Activated CD4-positive, alpha-beta memory T cell treated with anti-CD3 and anti-CD28 coated beads, Interleukin-2, amount 10 ng/mL, durations not matched to agents 7 days and 5 days (primary cell): ENCODE measurements at regions not wholly inside any gene's neighbourhood (a gene's known extent, or its start where the extent isn't known, plus 50 kb on each side); places are given as distances from the start of the nearest gene placed in this dataset.
"Not testable (repeated sequence)": the region's sequence is repeated elsewhere in the genome, so short reads cannot be mapped to it uniquely, and the experiment has no call there.

ENCODE experiments used
- CTCF ChIA-PET: fragments of 350-600 bp; sonication (Branson Sonifier 250); formaldehyde crosslinking; loops from one replicate; lab custom pipeline; 2021; ENCODE audit warnings: antibody characterized with exemption, inconsistent platforms; lab: Charles Lee
- POLR2A ChIA-PET: fragments of 350-600 bp; sonication (Branson Sonifier 250); formaldehyde crosslinking; loops from one replicate; lab custom pipeline; 2021; ENCODE audit warnings: antibody characterized with exemption; lab: Charles Lee
- DNase-seq: peaks from one replicate; pipeline ENCODE4 v3.0.0-alpha.2; 2020
- H3K27ac Mint-ChIP-seq: one replicate; pipeline ENCODE4 v1.8.0; 2021; ENCODE audit warnings: mild to moderate bottlenecking, mixed read lengths
- H3K27me3 Mint-ChIP-seq: one replicate; pipeline ENCODE4 v1.8.0; 2021; ENCODE audit warnings: mixed read lengths
- H3K36me3 Mint-ChIP-seq: one replicate; pipeline ENCODE4 v1.8.0; 2021; ENCODE audit warnings: low read depth, mixed read lengths
- H3K4me1 Mint-ChIP-seq: one replicate; pipeline ENCODE4 v1.8.0; 2021; ENCODE audit warnings: mixed read lengths
- H3K4me3 Mint-ChIP-seq: one replicate; pipeline ENCODE4 v1.8.0; 2021; ENCODE audit warnings: mild to moderate bottlenecking, mixed read lengths
- H3K9me3 Mint-ChIP-seq: one replicate; pipeline ENCODE4 v1.8.0; 2021; ENCODE audit warnings: mixed read lengths

GRCh38 chr14:81584495-81584894, 50.8 kb upstream of the SEL1L start:
- H3K27ac Mint-ChIP-seq = no peak overlapping the region
- peaks cover 9% of the 10 kb centered on the region for H3K27me3 Mint-ChIP-seq
- no peaks in the 10 kb centered on the region for H3K36me3 Mint-ChIP-seq
- ChIA-PET POLR2A (no interaction called here), CTCF (no interaction called here)
- no peak overlapping the region for H3K4me3 Mint-ChIP-seq
- no peaks in the 10 kb centered on the region for H3K4me1 Mint-ChIP-seq
- DNase-seq = no peak
- peaks cover 7% of the 10 kb centered on the region for H3K9me3 Mint-ChIP-seq

- H3K27me3 Mint-ChIP-seq = peaks cover 10% of the 10 kb centered on the region
- H3K27ac Mint-ChIP-seq = no peak overlapping the region
- H3K4me3 Mint-ChIP-seq = no peak overlapping the region
- no peaks in the 10 kb centered on the region for H3K36me3 Mint-ChIP-seq
- CTCF ChIA-PET = no interaction called here
- H3K4me1 Mint-ChIP-seq = no peaks in the 10 kb centered on the region
- no peaks in the 10 kb centered on the region for H3K9me3 Mint-ChIP-seq
- DNase-seq = no peak
- POLR2A ChIA-PET = no interaction called here
These were observed 55.9 kb upstream of the SEL1L start for GRCh38 chr14:81589381-81590065.

GRCh38 chr14:81591266-81591665, 57.6 kb upstream of the SEL1L start:
- POLR2A ChIA-PET = no interaction called here
- Mint-ChIP-seq H3K4me3 (no peak overlapping the region), H3K27ac (no peak overlapping the region), H3K27me3 (peaks cover 4% of the 10 kb centered on the region), H3K4me1 (no peaks in the 10 kb centered on the region), H3K36me3 (no peaks in the 10 kb centered on the region), H3K9me3 (no peaks in the 10 kb centered on the region)
- no peak for DNase-seq
- CTCF ChIA-PET = no interaction called here

- no peak for DNase-seq
- Mint-ChIP-seq H3K4me3 (no peak overlapping the region), H3K27ac (no peak overlapping the region), H3K27me3 (peaks cover 4% of the 10 kb centered on the region), H3K36me3 (no peaks in the 10 kb centered on the region), H3K9me3 (no peaks in the 10 kb centered on the region), H3K4me1 (no peaks in the 10 kb centered on the region)
- ChIA-PET CTCF (no interaction called here), POLR2A (no interaction called here)
These were observed 60.4 kb upstream of the SEL1L start for GRCh38 chr14:81594012-81594411.

- ChIA-PET POLR2A (no interaction called here), CTCF (no interaction called here)
- DNase-seq = no peak
- Mint-ChIP-seq H3K27ac (no peak overlapping the region), H3K36me3 (no peaks in the 10 kb centered on the region), H3K4me1 (no peaks in the 10 kb centered on the region), H3K9me3 (no peaks in the 10 kb centered on the region), H3K27me3 (peaks cover 2% of the 10 kb centered on the region), H3K4me3 (no peak overlapping the region)
These were observed 72.0 kb upstream of the SEL1L start for GRCh38 chr14:81605660-81606059.

- Mint-ChIP-seq H3K27ac (no peak overlapping the region), H3K9me3 (no peaks in the 10 kb centered on the region), H3K4me1 (no peaks in the 10 kb centered on the region), H3K27me3 (no peaks in the 10 kb centered on the region), H3K36me3 (no peaks in the 10 kb centered on the region), H3K4me3 (no peak overlapping the region)
- ChIA-PET CTCF (no interaction called here), POLR2A (no interaction called here)
- no peak for DNase-seq
These were observed 79.8 kb upstream of the SEL1L start for GRCh38 chr14:81613341-81614045.

GRCh38 chr14:81614302-81614701, 80.6 kb upstream of the SEL1L start:
- POLR2A ChIA-PET, H3K4me1 Mint-ChIP-seq, DNase-seq, H3K9me3 Mint-ChIP-seq, H3K27me3 Mint-ChIP-seq, CTCF ChIA-PET, H3K36me3 Mint-ChIP-seq, H3K4me3 Mint-ChIP-seq, H3K27ac Mint-ChIP-seq: not testable (repeated sequence)

GRCh38 chr14:81618695-81619094, 85.0 kb upstream of the SEL1L start:
- POLR2A ChIA-PET = no interaction called here
- no peak overlapping the region for H3K4me3 Mint-ChIP-seq
- H3K27me3 Mint-ChIP-seq = no peaks in the 10 kb centered on the region
- H3K27ac Mint-ChIP-seq = no peak overlapping the region
- no peak for DNase-seq
- no peaks in the 10 kb centered on the region for H3K9me3 Mint-ChIP-seq
- CTCF ChIA-PET = interaction anchor here (0.5 kb wide), 1 partner anchor 14 kb away, joined by 3 read pairs; no protein-coding TSS in a partner anchor
- no peaks in the 10 kb centered on the region for H3K4me1 Mint-ChIP-seq
- no peaks in the 10 kb centered on the region for H3K36me3 Mint-ChIP-seq

GRCh38 chr14:81619816-81620215, 86.2 kb upstream of the SEL1L start:
- no peaks in the 10 kb centered on the region for H3K4me1 Mint-ChIP-seq
- CTCF ChIA-PET = no interaction called here
- H3K4me3 Mint-ChIP-seq = no peak overlapping the region
- no peaks in the 10 kb centered on the region for H3K36me3 Mint-ChIP-seq
- no peak for DNase-seq
- H3K27me3 Mint-ChIP-seq = no peaks in the 10 kb centered on the region
- POLR2A ChIA-PET = no interaction called here
- no peak overlapping the region for H3K27ac Mint-ChIP-seq
- H3K9me3 Mint-ChIP-seq = no peaks in the 10 kb centered on the region

GRCh38 chr14:81623771-81624396, 90.2 kb upstream of the SEL1L start:
- H3K36me3 Mint-ChIP-seq, H3K4me3 Mint-ChIP-seq, POLR2A ChIA-PET, CTCF ChIA-PET, H3K27ac Mint-ChIP-seq, H3K27me3 Mint-ChIP-seq, H3K4me1 Mint-ChIP-seq, H3K9me3 Mint-ChIP-seq, DNase-seq: not testable (repeated sequence)

GRCh38 chr14:81625343-81625742, 91.7 kb upstream of the SEL1L start:
- CTCF ChIA-PET = no interaction called here
- no peak overlapping the region for H3K4me3 Mint-ChIP-seq
- no peaks in the 10 kb centered on the region for H3K4me1 Mint-ChIP-seq
- POLR2A ChIA-PET = no interaction called here
- no peak overlapping the region for H3K27ac Mint-ChIP-seq
- no peaks in the 10 kb centered on the region for H3K9me3 Mint-ChIP-seq
- H3K27me3 Mint-ChIP-seq = no peaks in the 10 kb centered on the region
- H3K36me3 Mint-ChIP-seq = no peaks in the 10 kb centered on the region
- DNase-seq = no peak

GRCh38 chr14:81632157-81632556, 98.5 kb upstream of the SEL1L start:
- CTCF ChIA-PET = no interaction called here
- no peaks in the 10 kb centered on the region for H3K9me3 Mint-ChIP-seq
- no peak overlapping the region for H3K27ac Mint-ChIP-seq
- H3K27me3 Mint-ChIP-seq = no peaks in the 10 kb centered on the region
- H3K36me3 Mint-ChIP-seq = no peaks in the 10 kb centered on the region
- no peaks in the 10 kb centered on the region for H3K4me1 Mint-ChIP-seq
- no peak for DNase-seq
- H3K4me3 Mint-ChIP-seq = no peak overlapping the region
- POLR2A ChIA-PET = no interaction called here

GRCh38 chr14:81633496-81633895, 99.8 kb upstream of the SEL1L start:
- Mint-ChIP-seq H3K27me3 (no peaks in the 10 kb centered on the region), H3K9me3 (no peaks in the 10 kb centered on the region), H3K27ac (no peak overlapping the region), H3K4me3 (no peak overlapping the region), H3K36me3 (no peaks in the 10 kb centered on the region), H3K4me1 (no peaks in the 10 kb centered on the region)
- ChIA-PET CTCF (no interaction called here), POLR2A (no interaction called here)
- no peak for DNase-seq

- H3K4me3 Mint-ChIP-seq = no peak overlapping the region
- CTCF ChIA-PET = no interaction called here
These were observed 104.0 kb upstream of the SEL1L start for GRCh38 chr14:81637639-81638038.

More at GRCh38 chr14:81637639-81638038, 104.0 kb upstream of the SEL1L start:
- Mint-ChIP-seq H3K36me3 (no peaks in the 10 kb centered on the region), H3K4me1 (no peaks in the 10 kb centered on the region), H3K27me3 (no peaks in the 10 kb centered on the region), H3K27ac (no peak overlapping the region), H3K9me3 (no peaks in the 10 kb centered on the region)
- no peak for DNase-seq
- POLR2A ChIA-PET = no interaction called here
